OCI-LY7 (cell line): ENCODE measurements at regions not wholly inside any gene's neighbourhood (a gene's known extent, or its start where the extent isn't known, plus 50 kb on each side); places are given as distances from the start of the nearest gene placed in this dataset.
"Not testable (repeated sequence)": the region's sequence is repeated elsewhere in the genome, so short reads cannot be mapped to it uniquely, and the experiment has no call there.

Source experiments
- EZH2phosphoT487 ChIP-seq: fragments of 200-600 bp; sonication (generic); IDR thresholded peaks from 2 replicates; pipeline ENCODE4 v1.6.1; 2018; ENCODE audit warnings: low read depth, borderline replicate concordance, mild to moderate bottlenecking, mixed run types, antibody characterized with exemption, low read length, moderate library complexity, mixed read lengths
- TF ChIP-seq, protein P1 (sequence below): fragments of 200-600 bp; sonication (generic); conservative IDR thresholded peaks from 2 replicates; pipeline ENCODE4 v1.5.1; 2014; ENCODE audit warnings: mild to moderate bottlenecking, antibody characterized with exemption, low read length, moderate library complexity, mixed read lengths

DNA sequence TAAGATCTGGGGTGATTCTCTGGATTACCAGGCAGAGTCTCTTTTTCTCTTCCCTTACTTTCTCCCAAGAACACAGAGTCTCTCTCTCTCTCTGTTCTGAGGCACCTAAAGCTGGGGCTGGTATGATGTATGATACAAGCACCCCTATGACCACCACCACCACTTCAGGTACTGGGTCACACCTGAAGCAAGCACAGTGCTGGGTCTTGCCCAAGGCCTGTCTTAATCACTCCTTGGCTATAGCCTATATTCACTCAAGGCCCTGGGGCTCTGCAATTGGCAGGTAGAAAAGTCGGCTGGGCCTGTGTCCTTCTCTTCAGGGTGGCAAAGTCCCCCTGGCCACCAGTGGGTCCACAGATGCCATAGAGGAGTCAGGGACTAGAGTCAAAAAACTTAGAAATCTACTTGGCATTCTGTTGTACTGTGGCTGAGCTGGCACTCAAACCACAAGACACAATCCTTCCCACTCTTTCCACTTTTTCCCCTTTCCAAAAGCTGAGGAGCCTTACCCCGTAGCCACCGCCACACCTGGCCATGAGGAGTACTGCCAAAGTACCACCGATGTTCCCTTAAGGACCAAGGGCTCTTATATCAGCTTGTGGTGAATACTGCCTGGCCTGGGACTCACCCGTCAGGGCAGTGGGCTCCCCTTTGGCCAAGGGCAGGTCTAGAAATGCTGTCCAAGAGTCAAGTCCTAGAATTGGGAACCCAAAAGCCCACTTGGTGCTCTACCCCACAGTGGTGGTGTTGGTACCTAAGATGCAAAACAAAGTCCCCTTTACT is 159.2 kb downstream of the POTEM start:
- TF ChIP-seq, protein P1, sequence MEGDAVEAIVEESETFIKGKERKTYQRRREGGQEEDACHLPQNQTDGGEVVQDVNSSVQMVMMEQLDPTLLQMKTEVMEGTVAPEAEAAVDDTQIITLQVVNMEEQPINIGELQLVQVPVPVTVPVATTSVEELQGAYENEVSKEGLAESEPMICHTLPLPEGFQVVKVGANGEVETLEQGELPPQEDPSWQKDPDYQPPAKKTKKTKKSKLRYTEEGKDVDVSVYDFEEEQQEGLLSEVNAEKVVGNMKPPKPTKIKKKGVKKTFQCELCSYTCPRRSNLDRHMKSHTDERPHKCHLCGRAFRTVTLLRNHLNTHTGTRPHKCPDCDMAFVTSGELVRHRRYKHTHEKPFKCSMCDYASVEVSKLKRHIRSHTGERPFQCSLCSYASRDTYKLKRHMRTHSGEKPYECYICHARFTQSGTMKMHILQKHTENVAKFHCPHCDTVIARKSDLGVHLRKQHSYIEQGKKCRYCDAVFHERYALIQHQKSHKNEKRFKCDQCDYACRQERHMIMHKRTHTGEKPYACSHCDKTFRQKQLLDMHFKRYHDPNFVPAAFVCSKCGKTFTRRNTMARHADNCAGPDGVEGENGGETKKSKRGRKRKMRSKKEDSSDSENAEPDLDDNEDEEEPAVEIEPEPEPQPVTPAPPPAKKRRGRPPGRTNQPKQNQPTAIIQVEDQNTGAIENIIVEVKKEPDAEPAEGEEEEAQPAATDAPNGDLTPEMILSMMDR = not testable (repeated sequence)
- TF ChIP-seq EZH2phosphoT487 = not testable (repeated sequence)
